ENCODE measurements at regions not wholly inside any gene's neighbourhood (a gene's known extent, or its start where the extent isn't known, plus 50 kb on each side); places are given as distances from the start of the nearest gene placed in this dataset.
"Not testable (repeated sequence)": the region's sequence is repeated elsewhere in the genome, so short reads cannot be mapped to it uniquely, and the experiment has no call there.

- Mint-ChIP-seq H3K4me3 (no peak overlapping the region), H3K27ac (no peak overlapping the region), H3K27me3 (no peaks in the 10 kb centered on the region), H3K4me1 (no peaks in the 10 kb centered on the region), H3K9me3 (peaks cover 0 to 30% (median 9%) of the 10 kb centered on the region in 9 donors), H3K36me3 (no peaks in the 10 kb centered on the region)
- DNase-seq (no peak), ATAC-seq (no peak)
- POLR2A ChIA-PET, result no interaction called here
Measured at GRCh38 chr9:25537808-25538207, 140.4 kb downstream of the TUSC1 start.

GRCh38 chr9:25519286-25519685 lies 159.0 kb downstream of the TUSC1 start:
- Mint-ChIP-seq H3K27me3 (no peaks in the 10 kb centered on the region), H3K9me3 (peaks cover 3 to 26% (median 13%) of the 10 kb centered on the region in 9 donors)
- POLR2A ChIA-PET, result no interaction called here

GRCh38 chr9:25517701-25518100 lies 160.5 kb downstream of the TUSC1 start:
- no peak overlapping the region for H3K4me3 Mint-ChIP-seq
- DNase-seq (no peak), ATAC-seq (no peak)
- no peaks in the 10 kb centered on the region for H3K36me3 Mint-ChIP-seq
- POLR2A ChIA-PET, result no interaction called here
- H3K4me1 Mint-ChIP-seq, result no peaks in the 10 kb centered on the region
- H3K27ac Mint-ChIP-seq, result no peak overlapping the region
- peaks cover 4 to 32% (median 19%) of the 10 kb centered on the region in 9 donors for H3K9me3 Mint-ChIP-seq
- no peaks in the 10 kb centered on the region for H3K27me3 Mint-ChIP-seq

More at GRCh38 chr9:25519286-25519685, 159.0 kb downstream of the TUSC1 start:
- no peak for ATAC-seq
- Mint-ChIP-seq H3K36me3 (no peaks in the 10 kb centered on the region), H3K4me1 (no peaks in the 10 kb centered on the region), H3K27ac (no peak overlapping the region), H3K4me3 (no peak overlapping the region)
- no peak for DNase-seq

GRCh38 chr9:25513509-25514033 lies 164.7 kb downstream of the TUSC1 start:
- DNase-seq (no peak), ATAC-seq (no peak)
- Mint-ChIP-seq H3K27ac (no peak overlapping the region), H3K36me3 (no peaks in the 10 kb centered on the region), H3K4me3 (no peak overlapping the region), H3K4me1 (no peaks in the 10 kb centered on the region), H3K9me3 (peaks cover 6 to 46% (median 23%) of the 10 kb centered on the region in 9 donors), H3K27me3 (no peaks in the 10 kb centered on the region)
- POLR2A ChIA-PET, result no interaction called here

- no peak overlapping the region for H3K27ac Mint-ChIP-seq
- no peak for ATAC-seq
- H3K4me3 Mint-ChIP-seq, result no peak overlapping the region
- H3K36me3 Mint-ChIP-seq, result peaks cover 0 to 16% (median 0%) of the 10 kb centered on the region in 3 donors
- POLR2A ChIA-PET, result no interaction called here
- H3K4me1 Mint-ChIP-seq, result no peaks in the 10 kb centered on the region
- no peaks in the 10 kb centered on the region for H3K27me3 Mint-ChIP-seq
- peaks cover 15 to 69% (median 34%) of the 10 kb centered on the region in 9 donors for H3K9me3 Mint-ChIP-seq
- no peak for DNase-seq
Measured at GRCh38 chr9:25505644-25506043, 172.6 kb downstream of the TUSC1 start.

GRCh38 chr9:25481372-25481771 lies 196.9 kb downstream of the TUSC1 start:
- Mint-ChIP-seq H3K27me3 (no peaks in the 10 kb centered on the region), H3K4me3 (no peak overlapping the region), H3K9me3 (peaks cover 4 to 28% (median 13%) of the 10 kb centered on the region in 9 donors), H3K4me1 (no peaks in the 10 kb centered on the region), H3K27ac (no peak overlapping the region), H3K36me3 (peaks cover 0 to 8% (median 0%) of the 10 kb centered on the region in 3 donors)
- ATAC-seq (no peak), DNase-seq (no peak)
- POLR2A ChIA-PET, result no interaction called here

GRCh38 chr9:25480696-25481095 lies 197.5 kb downstream of the TUSC1 start:
- Mint-ChIP-seq H3K4me1 (no peaks in the 10 kb centered on the region), H3K9me3 (peaks cover 4 to 28% (median 9%) of the 10 kb centered on the region in 9 donors), H3K36me3 (peaks cover 0 to 3% (median 0%) of the 10 kb centered on the region in 3 donors), H3K27me3 (no peaks in the 10 kb centered on the region), H3K27ac (no peak overlapping the region), H3K4me3 (no peak overlapping the region)
- ATAC-seq, result no peak
- DNase-seq, result no peak
- POLR2A ChIA-PET, result no interaction called here

- Mint-ChIP-seq H3K4me3 (no peak overlapping the region), H3K27me3 (no peaks in the 10 kb centered on the region), H3K9me3 (peaks cover 17 to 62% (median 43%) of the 10 kb centered on the region in 9 donors), H3K4me1 (no peaks in the 10 kb centered on the region), H3K27ac (no peak overlapping the region), H3K36me3 (peaks cover 0 to 10% (median 0%) of the 10 kb centered on the region in 3 donors)
- ATAC-seq, result no peak
- POLR2A ChIA-PET, result no interaction called here
- no peak for DNase-seq
Measured at GRCh38 chr9:25472681-25473080, 205.6 kb downstream of the TUSC1 start.

- peaks cover 0 to 10% (median 0%) of the 10 kb centered on the region in 3 donors for H3K36me3 Mint-ChIP-seq
- ATAC-seq (no peak), DNase-seq (no peak)
- no peak overlapping the region for H3K4me3 Mint-ChIP-seq
- peaks cover 17 to 64% (median 43%) of the 10 kb centered on the region in 9 donors for H3K9me3 Mint-ChIP-seq
- POLR2A ChIA-PET, result no interaction called here
- H3K27me3 Mint-ChIP-seq, result no peaks in the 10 kb centered on the region
- H3K27ac Mint-ChIP-seq, result no peak overlapping the region
- H3K4me1 Mint-ChIP-seq, result no peaks in the 10 kb centered on the region
Measured at GRCh38 chr9:25472085-25472607, 206.1 kb downstream of the TUSC1 start.

GRCh38 chr9:25461416-25461815 lies 216.8 kb downstream of the TUSC1 start:
- H3K9me3 Mint-ChIP-seq, result peaks cover under 1 to 50% (median 27%) of the 10 kb centered on the region in 9 donors
- H3K4me1 Mint-ChIP-seq, result no peaks in the 10 kb centered on the region
- POLR2A ChIA-PET, result no interaction called here
- DNase-seq (no peak), ATAC-seq (no peak)
- H3K36me3 Mint-ChIP-seq, result peaks cover 0 to 8% (median 0%) of the 10 kb centered on the region in 3 donors
- no peak overlapping the region for H3K4me3 Mint-ChIP-seq
- H3K27me3 Mint-ChIP-seq, result no peaks in the 10 kb centered on the region
- H3K27ac Mint-ChIP-seq, result no peak overlapping the region

GRCh38 chr9:25453875-25454274 lies 224.4 kb downstream of the TUSC1 start:
- POLR2A ChIA-PET, result no interaction called here
- Mint-ChIP-seq H3K9me3 (peaks cover 5 to 29% (median 15%) of the 10 kb centered on the region in 9 donors), H3K36me3 (no peaks in the 10 kb centered on the region), H3K27me3 (no peaks in the 10 kb centered on the region), H3K4me3 (no peak overlapping the region), H3K4me1 (no peaks in the 10 kb centered on the region), H3K27ac (no peak overlapping the region)
- no peak for DNase-seq
- no peak for ATAC-seq

GRCh38 chr9:25449503-25449902 lies 228.7 kb downstream of the TUSC1 start:
- H3K36me3 Mint-ChIP-seq, result no peaks in the 10 kb centered on the region
- ATAC-seq (no peak), DNase-seq (no peak)
- no peaks in the 10 kb centered on the region for H3K4me1 Mint-ChIP-seq
- peaks cover 0 to 8% (median 6%) of the 10 kb centered on the region in 9 donors for H3K9me3 Mint-ChIP-seq
- H3K27ac Mint-ChIP-seq, result no peak overlapping the region
- POLR2A ChIA-PET, result no interaction called here
- no peaks in the 10 kb centered on the region for H3K27me3 Mint-ChIP-seq
- H3K4me3 Mint-ChIP-seq, result no peak overlapping the region

- H3K27ac Mint-ChIP-seq, ATAC-seq, H3K36me3 Mint-ChIP-seq, H3K4me3 Mint-ChIP-seq, DNase-seq, H3K27me3 Mint-ChIP-seq, POLR2A ChIA-PET, H3K4me1 Mint-ChIP-seq: not testable (repeated sequence)
- H3K9me3 Mint-ChIP-seq, result peaks cover 0 to 21% (median 5%) of the 10 kb centered on the region in 9 donors
Measured at GRCh38 chr9:25445721-25446120, 232.5 kb downstream of the TUSC1 start.

GRCh38 chr9:25442526-25442925 lies 235.7 kb downstream of the TUSC1 start:
- Mint-ChIP-seq H3K36me3 (no peaks in the 10 kb centered on the region), H3K4me3 (no peak overlapping the region), H3K4me1 (no peaks in the 10 kb centered on the region), H3K9me3 (peaks cover 0 to 27% (median 7%) of the 10 kb centered on the region in 9 donors), H3K27me3 (no peaks in the 10 kb centered on the region), H3K27ac (no peak overlapping the region)
- ATAC-seq (no peak), DNase-seq (no peak)
- POLR2A ChIA-PET, result no interaction called here
